Kidney capillary endothelial cell (primary cell): ENCODE measurements at regions not wholly inside any gene's neighbourhood (a gene's known extent, or its start where the extent isn't known, plus 50 kb on each side); places are given as distances from the start of the nearest gene placed in this dataset.
"Not testable (repeated sequence)": the region's sequence is repeated elsewhere in the genome, so short reads cannot be mapped to it uniquely, and the experiment has no call there.

ENCODE experiments used
- DNase-seq: peaks from one replicate; pipeline ENCODE4 v3.0.0-alpha.2; 2018; ENCODE audit warnings: low spot score

GRCh38 chr21:35800796-35801385 is 259.4 kb downstream of the SETD4 start:
- DNase-seq: not testable (repeated sequence)

DNA sequence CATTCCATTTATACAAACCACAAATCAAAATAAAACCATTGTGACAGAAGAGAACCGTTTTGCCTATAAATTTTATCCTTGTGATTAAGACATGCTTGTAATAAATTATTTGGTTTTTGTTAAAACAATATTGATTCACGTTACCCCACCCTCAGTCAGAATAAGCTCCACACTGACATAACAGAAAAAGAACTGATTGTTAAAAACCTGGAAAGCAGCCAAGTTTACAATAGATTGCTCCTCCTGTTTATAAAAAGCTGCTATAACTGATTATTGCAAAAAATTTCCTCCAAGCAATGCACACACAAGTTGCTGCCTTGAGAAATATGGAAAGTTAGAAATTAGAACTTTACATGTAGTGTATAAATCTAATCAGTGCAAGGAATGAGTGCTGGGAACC is 263.5 kb downstream of the SETD4 start:
- no peak for DNase-seq

GRCh38 chr21:35794527-35794926 is 265.8 kb downstream of the SETD4 start:
- not testable (repeated sequence) for DNase-seq

- DNase-seq: no peak
Observed at GRCh38 chr21:35792569-35793305, 267.6 kb downstream of the SETD4 start.

- DNase-seq: no peak
Observed at GRCh38 chr21:35791541-35792325, 268.6 kb downstream of the SETD4 start.

DNA sequence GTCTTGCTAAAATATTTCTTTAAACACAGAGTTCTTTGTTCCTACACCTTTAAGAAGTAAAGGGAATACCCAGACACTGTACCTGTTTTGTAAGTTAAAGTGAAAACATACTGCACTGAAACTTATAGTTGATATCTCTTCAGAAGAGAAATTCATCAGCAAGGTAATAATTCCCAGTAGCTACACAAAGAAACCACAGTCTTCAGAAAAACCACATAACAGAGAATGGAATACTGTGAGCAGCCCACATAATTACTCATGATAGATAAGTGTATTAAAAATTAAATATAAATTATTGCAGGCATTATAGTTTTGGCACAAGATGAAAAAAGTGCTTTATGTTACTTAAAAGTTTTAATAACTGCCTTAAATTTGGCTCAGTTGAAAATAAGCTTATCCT is 276.6 kb downstream of the SETD4 start:
- no peak for DNase-seq

DNA sequence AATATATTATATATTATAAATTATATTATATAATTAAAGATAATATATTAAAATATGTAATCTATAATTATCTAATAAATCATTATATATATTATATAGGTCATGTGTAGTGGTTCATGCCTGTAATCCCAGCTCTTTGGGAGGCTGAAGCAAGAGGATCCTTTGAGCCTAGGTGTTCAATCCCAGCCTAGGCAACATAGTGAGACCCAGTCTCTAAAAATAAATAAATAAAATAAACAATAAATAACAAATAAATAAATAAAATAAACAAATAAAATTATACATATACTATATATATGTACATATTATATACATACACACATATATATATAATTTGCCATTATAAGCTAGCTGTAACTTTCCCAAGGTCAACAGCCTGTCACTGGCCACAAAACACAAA is 277.7 kb downstream of the SETD4 start:
- no peak for DNase-seq

DNA sequence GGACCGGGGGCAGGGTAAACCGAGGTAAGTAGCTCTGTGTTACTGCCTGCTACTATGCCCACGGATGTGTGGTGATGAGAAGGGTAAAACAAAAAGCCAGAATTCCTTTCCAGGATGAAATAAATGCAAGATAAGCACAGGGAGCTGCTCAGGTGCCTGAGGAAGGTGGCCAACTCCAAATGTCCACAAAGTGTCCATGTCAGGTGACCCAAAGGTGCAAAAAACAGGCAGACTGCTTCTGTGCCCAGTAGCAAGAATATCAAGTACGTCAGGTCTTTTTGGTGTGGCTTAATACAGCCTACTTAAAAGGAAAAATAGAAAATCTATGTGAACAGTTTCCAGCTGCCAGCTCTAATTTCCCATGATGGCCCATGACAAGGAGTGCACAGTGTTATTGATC is 279.3 kb downstream of the SETD4 start:
- no peak for DNase-seq

DNA sequence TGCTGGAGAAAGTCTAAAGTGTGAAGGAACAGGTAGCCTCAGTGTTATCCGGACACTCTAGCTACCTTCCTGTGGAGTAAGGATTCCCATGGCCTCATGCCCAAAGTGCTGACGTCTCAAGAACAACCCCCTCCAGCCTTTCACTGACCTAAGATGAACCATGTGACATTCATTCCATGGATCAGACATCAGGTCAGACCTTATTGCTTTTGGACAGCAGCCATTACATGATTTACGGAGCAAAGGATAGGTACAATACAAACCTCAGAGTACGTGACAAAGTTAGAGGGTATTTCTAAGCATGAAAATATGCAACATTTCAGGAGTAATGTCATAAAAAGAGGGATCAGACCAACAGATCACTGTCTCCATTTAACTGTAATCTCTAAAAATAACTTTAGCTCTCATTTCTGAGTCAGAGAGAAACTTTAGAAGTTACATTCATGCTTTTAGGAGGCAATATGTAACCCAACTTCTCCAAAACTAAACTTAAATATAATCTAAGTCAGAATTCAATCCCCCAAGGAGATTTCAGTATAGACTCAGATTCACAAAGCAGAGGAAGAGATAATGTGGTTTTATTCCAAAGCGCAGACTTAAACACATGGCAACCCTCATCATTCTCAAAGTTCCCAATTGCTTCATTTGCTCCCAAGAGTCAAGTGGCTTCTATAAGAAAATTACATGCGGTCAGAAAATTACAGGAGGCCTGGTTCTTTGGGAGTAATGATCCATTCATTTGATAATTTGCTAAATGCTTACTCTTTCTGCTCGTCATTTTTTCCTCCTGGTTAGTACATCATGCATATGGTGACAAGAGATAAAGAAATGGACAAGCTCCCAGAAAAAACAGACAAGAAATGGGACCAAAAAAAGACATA is 280.4 kb downstream of the SETD4 start:
- no peak for DNase-seq

GRCh38 chr21:35779167-35779566 is 281.2 kb downstream of the SETD4 start:
- no peak for DNase-seq

DNA sequence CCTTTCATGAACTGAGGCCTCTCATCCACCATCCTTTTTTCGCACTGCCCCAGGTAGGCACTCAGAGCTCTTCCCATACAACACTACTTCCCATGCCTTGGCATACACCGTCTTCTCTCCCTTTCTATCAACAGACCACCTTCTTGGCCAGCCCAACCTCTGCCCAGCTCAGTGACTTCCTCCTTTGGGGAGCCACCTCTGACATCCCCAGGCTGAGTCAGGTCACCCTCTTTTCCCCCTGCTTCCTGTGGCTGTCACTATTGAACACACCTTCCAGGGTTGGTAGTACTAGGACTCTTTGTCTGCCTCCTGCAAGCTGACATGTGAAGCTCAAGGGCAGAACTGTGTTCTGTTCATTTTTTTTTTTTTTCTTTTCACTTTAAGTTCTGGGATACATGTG is 283.2 kb downstream of the SETD4 start:
- DNase-seq: no peak

- DNase-seq: no peak
Observed at GRCh38 chr21:35775778-35776544, 284.4 kb downstream of the SETD4 start.

DNA sequence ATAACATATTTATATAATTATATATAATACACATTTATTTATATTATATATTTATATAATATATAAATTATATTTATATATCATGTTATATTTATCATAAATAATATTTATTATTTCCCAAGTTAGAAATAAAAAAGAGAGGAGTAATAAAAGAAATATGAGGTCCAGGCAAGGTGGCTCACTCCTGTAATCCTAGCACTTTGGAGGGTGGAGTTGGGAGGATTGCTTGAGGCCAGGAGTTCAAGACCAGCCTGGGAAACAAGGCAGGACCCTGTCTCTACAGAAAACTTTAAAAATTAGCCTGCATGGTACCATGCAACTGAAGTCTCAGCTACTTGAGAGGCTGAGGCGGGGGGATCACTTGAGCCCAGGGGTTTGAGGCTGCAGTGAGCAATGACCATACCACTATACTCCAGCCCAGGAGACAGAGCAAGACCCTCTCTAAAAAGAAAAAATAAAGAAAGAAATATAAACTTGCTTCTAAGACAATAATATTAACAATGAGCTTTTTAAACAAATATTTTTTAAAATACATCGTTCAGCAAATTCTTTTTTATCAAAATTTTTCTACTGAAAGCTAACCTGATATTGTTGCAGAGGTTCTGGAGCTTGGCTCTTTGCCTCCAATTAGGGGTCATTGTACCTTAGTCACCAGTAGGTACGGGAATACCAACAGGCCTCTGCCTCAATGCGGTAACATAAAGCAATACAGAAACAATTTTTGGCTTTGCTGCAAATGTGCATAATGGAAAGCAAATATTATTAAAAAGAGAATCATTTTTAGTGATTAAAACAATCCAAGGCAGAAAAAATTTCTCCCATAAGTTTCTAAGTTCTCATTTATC is 290.0 kb downstream of the SETD4 start:
- no peak for DNase-seq

DNA sequence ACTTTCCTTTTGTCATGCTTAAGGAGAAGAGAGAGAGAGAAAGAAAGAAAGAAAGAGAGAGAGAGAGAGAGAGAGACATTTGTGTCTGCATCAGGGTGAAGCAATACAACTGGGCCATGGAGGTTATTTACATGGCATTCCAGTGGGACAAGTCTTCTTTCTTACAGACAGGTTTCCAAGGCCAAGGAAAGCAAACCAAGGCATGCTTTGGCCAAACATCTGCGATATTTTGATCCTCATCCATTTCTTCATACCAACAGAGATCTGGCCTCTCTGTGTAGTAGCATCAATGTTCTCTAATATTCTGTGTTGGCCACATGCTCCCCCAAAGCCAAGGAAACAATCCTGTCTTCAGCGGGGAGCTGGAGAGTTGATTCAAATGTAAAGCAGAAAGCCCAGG is 292.1 kb downstream of the SETD4 start:
- no peak for DNase-seq

- no peak for DNase-seq
Observed at GRCh38 chr21:35764586-35764985, 295.7 kb downstream of the SETD4 start.

DNA sequence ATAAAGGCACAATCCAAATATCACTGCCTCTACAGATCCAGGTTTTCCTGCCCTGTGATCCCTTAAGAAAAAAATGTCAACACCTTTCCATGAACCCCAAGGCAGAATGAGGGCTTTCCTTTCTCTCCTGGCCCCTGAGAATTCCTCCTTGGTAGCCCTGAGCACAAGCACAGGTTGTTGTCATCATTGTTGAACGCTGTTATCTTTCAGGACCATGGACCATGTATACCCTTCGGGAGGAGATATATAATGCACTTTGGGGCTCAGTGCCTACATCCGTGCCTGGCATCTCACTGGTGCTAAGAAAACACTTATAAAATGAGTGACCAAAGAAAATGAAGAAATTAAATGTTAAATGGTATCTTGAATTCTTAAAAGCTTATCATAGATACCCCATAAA is 296.2 kb downstream of the SETD4 start:
- no peak for DNase-seq

DNA sequence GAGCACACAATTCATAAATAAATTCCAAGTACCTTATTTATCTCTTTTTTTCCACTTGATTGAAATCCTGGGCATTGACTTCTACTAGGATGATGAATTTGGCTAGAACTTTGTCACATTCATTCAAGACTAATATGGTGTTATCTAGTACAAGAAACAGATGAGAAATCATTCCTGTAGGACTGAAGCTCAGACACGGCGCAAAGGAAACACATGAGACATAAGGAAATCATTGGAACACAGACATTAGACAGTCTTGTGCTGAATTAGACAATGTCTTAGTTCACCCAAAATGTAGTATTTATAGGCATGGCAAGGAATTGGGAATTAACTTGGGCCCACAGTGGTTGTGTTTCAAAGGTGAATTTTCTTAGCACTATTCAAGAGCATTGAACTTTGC is 305.7 kb downstream of the SETD4 start:
- DNase-seq: no peak

DNA sequence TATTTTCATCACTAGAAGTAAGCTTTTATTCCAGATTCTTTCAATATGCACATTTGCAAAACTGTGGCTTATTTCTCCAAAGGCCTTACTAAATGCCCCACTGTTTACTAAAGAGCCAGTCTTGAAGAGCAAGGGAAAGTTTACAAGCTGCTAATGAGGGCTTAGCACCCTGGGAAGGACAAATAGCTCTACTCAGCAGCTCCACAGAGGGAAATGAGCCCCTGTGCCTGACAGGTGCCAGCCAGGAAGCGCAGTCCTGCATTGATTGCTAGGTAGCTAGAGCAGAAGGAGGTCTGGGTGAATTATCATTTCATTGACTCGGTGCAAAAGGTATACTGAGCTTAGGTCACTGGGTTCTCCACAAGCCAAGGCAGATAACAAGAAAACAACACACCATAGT is 307.0 kb downstream of the SETD4 start:
- DNase-seq: no peak

GRCh38 chr21:35751171-35751570 is 309.2 kb downstream of the SETD4 start:
- DNase-seq: no peak

GRCh38 chr21:35749904-35750303 is 310.4 kb downstream of the SETD4 start:
- no peak for DNase-seq
